Transverse colon (tissue), 4 donors: ENCODE measurements at regions not wholly inside any gene's neighbourhood (a gene's known extent, or its start where the extent isn't known, plus 50 kb on each side); places are given as distances from the start of the nearest gene placed in this dataset.

Experiments used
- DNase-seq: peaks from one replicate; pipeline ENCODE4 v3.0.0-alpha.2; 2019
- H3K27ac ChIP-seq, 4 donors: fragments of 200-600 bp; sonication (generic); 2 replicates each; pipeline ENCODE4 v1.5.1; 2016 to 2018; ENCODE audit warnings: inconsistent platforms in 4 of 4
- H3K27me3 ChIP-seq: fragments of 200-600 bp; sonication (generic); 2 replicates; pipeline ENCODE4 v1.5.1; 2017; ENCODE audit warnings: inconsistent platforms
- H3K36me3 ChIP-seq, 4 donors: fragments of 200-600 bp; sonication (generic); 2 replicates each; pipeline ENCODE4 v1.5.1; 2017 to 2019; ENCODE audit warnings: inconsistent platforms in 4 of 4
- H3K4me1 ChIP-seq, 4 donors: fragments of 200-600 bp; sonication (generic); 2 replicates each; pipeline ENCODE4 v1.5.1; 2017 to 2020; ENCODE audit warnings: inconsistent platforms in 4 of 4
- H3K4me3 ChIP-seq, 4 donors: fragments of 200-600 bp; sonication (generic); 1 replicate in 1 of 4; 2 replicates in 3 of 4; pipeline versions ENCODE4 v1.5.1 to v1.6.1; 2017 to 2019; ENCODE audit warnings: inconsistent platforms in 4 of 4
- H3K9me3 ChIP-seq, 2 donors: fragments of 200-600 bp; sonication (generic); 2 replicates each; pipeline ENCODE4 v1.5.1; 2017 to 2019; ENCODE audit warnings: inconsistent platforms in 2 of 2
- EP300 ChIP-seq: sonication (generic); formaldehyde crosslinking; IDR thresholded peaks from one replicate; pipeline ENCODE4 v1.6.1; 2017; ENCODE audit warnings: antibody characterized with exemption, low read depth
- POLR2A ChIP-seq: fragments of 450-650 bp; IDR thresholded peaks from one replicate; pipeline ENCODE4 v1.6.1; 2016; ENCODE audit warnings: antibody characterized with exemption, mild to moderate bottlenecking, moderate library complexity
- POLR2AphosphoS5 ChIP-seq, 3 donors: sonication (generic); formaldehyde crosslinking; IDR thresholded peaks; one replicate each; pipeline ENCODE4 v1.6.1; 2016; ENCODE audit warnings: antibody characterized with exemption in 3 of 3
- WGBS, 2 donors: methylation state at CpG; one replicate each; pipeline ENCODE4 v1.1.5; 2018; ENCODE audit warnings: low coverage in 1 of 2; 5-methylcytosine and 5-hydroxymethylcytosine counted together
- in situ Hi-C, 4 donors: fragments of 200-750 bp; cut with MboI; loops; one replicate each; pipeline versions ENCODE4 v1.15.0 to v1.15.1; 2017; ENCODE audit warnings: low sequenced_read_pairs in 3 of 4, low pct_ligation_motif_present in 1 of 4, low pct_unique_long_range_greater_than_20kb in 1 of 4
- intact Hi-C: fragments of 100-400 bp; cut with DNase I; formaldehyde crosslinking; loops from one replicate; pipeline ENCODE4 v1.15.1; 2023; ENCODE audit warnings: low total_unique reads
- TF ChIP-seq, protein P1 (sequence below), 5 experiments: fragments of 200-600 bp in 3 of 5; fragments of 450-650 bp in 2 of 5; sonication (generic) in 3 of 5; IDR thresholded peaks; 1 replicate in 2 of 5; 2 replicates in 3 of 5; pipeline ENCODE4 v1.5.1; 2016 to 2017; ENCODE audit warnings: antibody characterized with exemption in 5 of 5, inconsistent platforms in 3 of 5, mild to moderate bottlenecking in 2 of 5, moderate library complexity in 1 of 5

DNA sequence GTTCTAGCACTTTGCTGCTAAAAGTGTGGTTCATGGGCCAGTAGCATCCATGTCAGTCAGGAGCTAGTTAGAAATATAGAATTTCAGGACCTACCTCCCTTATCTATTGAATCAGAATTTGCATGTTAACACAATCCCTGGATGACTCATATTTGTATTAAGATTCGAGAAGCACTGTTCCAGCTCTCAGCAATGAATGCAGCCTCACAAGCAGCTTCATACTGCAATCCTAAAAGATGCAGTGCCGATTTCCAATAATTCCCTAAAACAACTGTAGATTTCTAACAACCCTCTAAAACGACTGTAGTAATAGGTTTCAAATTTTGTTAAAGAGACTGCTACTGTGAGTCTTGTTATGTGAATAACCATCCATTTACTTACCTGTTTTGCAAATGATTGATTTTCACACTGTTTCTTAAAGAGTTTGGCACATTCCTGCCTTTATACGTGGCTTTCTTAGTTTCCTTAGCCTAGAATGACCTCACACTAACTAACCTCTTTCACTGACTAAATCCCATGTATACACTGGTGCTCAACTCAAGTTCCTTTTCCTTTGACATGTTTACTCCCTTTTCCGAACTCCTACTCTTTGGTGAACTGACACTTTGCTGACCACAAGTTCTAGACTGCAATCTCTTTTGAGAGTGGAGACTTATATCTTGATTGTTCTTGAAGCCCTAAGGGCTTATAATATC lies 511.8 kb downstream of the METTL15 start:
- Histone ChIP-seq H3K27ac (no peak overlapping the region), H3K4me3 (no peak overlapping the region), H3K27me3 (no peaks in the 10 kb centered on the region), H3K4me1 (no peaks in the 10 kb centered on the region), H3K36me3 (no peaks in the 10 kb centered on the region), H3K9me3 (no peaks in the 10 kb centered on the region)
- DNase-seq, result no peak
- in situ Hi-C loops, result no loop called here
- intact Hi-C loops, result no loop called here
- TF ChIP-seq POLR2AphosphoS5 (IDR thresholded peaks at IDR 0.05) (no peak), EP300 (no peak), POLR2A (no peak)
- TF ChIP-seq, protein P1, sequence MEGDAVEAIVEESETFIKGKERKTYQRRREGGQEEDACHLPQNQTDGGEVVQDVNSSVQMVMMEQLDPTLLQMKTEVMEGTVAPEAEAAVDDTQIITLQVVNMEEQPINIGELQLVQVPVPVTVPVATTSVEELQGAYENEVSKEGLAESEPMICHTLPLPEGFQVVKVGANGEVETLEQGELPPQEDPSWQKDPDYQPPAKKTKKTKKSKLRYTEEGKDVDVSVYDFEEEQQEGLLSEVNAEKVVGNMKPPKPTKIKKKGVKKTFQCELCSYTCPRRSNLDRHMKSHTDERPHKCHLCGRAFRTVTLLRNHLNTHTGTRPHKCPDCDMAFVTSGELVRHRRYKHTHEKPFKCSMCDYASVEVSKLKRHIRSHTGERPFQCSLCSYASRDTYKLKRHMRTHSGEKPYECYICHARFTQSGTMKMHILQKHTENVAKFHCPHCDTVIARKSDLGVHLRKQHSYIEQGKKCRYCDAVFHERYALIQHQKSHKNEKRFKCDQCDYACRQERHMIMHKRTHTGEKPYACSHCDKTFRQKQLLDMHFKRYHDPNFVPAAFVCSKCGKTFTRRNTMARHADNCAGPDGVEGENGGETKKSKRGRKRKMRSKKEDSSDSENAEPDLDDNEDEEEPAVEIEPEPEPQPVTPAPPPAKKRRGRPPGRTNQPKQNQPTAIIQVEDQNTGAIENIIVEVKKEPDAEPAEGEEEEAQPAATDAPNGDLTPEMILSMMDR (IDR thresholded peaks at IDR 0.05), result no peak
- WGBS, 2 donors, result 49 to 67% methylated on average over 5 of the region's 5 CpGs

DNA sequence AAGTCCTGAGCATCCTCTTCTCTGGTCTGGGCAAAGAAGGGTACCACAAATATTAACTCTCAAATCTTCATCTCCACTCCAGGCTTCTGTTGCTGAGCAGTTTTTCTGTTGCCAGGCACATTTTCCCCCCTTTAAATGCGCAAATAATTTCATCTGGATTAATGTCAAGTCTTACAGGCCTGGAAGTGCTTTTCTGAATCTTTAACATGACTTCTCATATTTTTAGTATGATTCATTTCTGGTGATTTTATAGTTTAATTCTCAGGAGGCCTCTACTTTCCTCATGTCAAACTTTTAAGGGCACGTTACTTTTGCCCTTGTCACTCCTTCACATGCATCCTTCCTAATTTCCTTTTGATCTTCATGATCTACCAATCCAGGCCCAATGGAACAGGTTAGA lies 510.2 kb downstream of the METTL15 start:
- no peaks in the 10 kb centered on the region for H3K9me3 ChIP-seq
- no peaks in the 10 kb centered on the region for H3K27me3 ChIP-seq
- H3K27ac ChIP-seq, result no peak overlapping the region
- 78 to 82% methylated on average over 2 of the region's 2 CpGs for WGBS, 2 donors
- H3K4me1 ChIP-seq, result no peaks in the 10 kb centered on the region
- H3K4me3 ChIP-seq, result no peak overlapping the region
- TF ChIP-seq, protein P1 (IDR thresholded peaks at IDR 0.05), result no peak
- TF ChIP-seq POLR2AphosphoS5 (IDR thresholded peaks at IDR 0.05) (no peak), POLR2A (no peak), EP300 (no peak)
- intact Hi-C loops, result no loop called here
- H3K36me3 ChIP-seq, result no peaks in the 10 kb centered on the region
- in situ Hi-C loops, result no loop called here
- DNase-seq, result no peak

DNA sequence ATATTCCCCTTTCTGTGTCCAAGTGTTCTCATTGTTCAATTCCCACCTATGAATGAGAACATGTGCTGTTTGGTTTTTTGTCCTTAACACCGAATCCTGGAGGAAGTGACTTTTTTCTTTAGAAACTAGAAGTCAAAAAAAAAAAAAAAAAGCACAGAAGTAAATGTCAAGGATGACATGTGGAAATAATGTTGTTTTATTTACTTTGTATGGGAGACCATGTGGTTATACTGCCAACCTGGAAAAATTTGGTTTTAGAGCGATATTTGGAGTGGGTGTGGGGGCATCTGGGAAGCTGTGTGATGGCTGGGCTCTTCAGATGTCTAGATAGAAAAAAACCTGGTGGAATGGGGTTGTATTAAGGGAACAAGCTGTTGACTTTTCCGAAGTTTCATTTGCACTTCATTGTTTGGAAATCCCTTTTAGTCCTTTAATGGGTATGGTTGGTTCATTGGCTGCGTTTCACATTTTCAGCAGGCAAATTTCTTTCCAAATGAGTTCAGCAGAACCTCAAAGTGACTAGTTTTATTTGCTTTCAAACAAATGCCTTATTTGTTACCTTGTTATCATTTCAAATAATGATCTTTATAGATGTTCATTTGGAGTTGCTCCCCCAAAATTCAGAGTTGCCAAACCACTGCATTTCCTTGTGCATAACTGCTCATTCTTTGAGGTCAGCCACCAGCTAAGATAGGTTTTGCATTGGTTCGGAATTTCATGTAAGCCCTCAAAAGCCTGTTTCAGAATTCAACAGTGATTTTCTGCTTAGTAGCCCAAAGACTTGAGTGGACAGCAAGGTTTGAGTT lies 508.2 kb downstream of the METTL15 start:
- 69 to 78% methylated on average over 5 of the region's 5 CpGs for WGBS, 2 donors
- Histone ChIP-seq H3K27ac (no peak overlapping the region), H3K36me3 (no peaks in the 10 kb centered on the region), H3K4me1 (no peaks in the 10 kb centered on the region), H3K4me3 (no peak overlapping the region), H3K27me3 (no peaks in the 10 kb centered on the region), H3K9me3 (no peaks in the 10 kb centered on the region)
- DNase-seq, result no peak
- TF ChIP-seq POLR2AphosphoS5 (IDR thresholded peaks at IDR 0.05) (no peak), EP300 (no peak), POLR2A (no peak)
- TF ChIP-seq, protein P1 (IDR thresholded peaks at IDR 0.05), result no peak
- in situ Hi-C loops (no loop called here), intact Hi-C loops (no loop called here)

DNA sequence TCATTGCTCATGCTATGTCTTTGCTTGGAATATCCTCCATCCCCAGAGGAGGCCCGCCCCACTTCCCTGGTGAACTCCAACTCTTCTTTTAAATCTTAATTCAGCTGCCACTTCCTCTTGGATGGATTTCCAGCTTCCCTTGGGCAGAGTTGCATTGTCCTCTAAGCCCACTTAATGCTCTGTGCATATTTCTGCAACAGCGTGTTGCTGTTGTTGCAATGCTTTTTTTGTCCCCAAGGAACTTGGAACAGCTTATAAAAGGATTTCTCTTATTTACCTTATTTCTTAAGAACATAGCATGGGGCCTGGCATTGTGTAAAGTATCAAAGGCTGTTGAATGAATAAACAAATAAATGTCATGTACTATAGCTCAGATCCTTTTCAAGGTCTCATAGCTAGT lies 507.4 kb downstream of the METTL15 start:
- in situ Hi-C loops, result no loop called here

More for the DNA sequence above, 507.4 kb downstream of the METTL15 start:
- no peak overlapping the region for H3K27ac ChIP-seq
- H3K9me3 ChIP-seq, result no peaks in the 10 kb centered on the region
- intact Hi-C loops, result no loop called here
- 73 to 75% methylated on average over 2 of the region's 2 CpGs for WGBS, 2 donors
- TF ChIP-seq POLR2AphosphoS5 (IDR thresholded peaks at IDR 0.05) (no peak), POLR2A (no peak)
- H3K4me1 ChIP-seq, result no peaks in the 10 kb centered on the region
- no peak overlapping the region for H3K4me3 ChIP-seq
- no peak for DNase-seq
- no peaks in the 10 kb centered on the region for H3K36me3 ChIP-seq
- no peaks in the 10 kb centered on the region for H3K27me3 ChIP-seq
